SK-N-SH (cell line): ENCODE measurements at regions not wholly inside any gene's neighbourhood (a gene's known extent, or its start where the extent isn't known, plus 50 kb on each side); places are given as distances from the start of the nearest gene placed in this dataset.

ENCODE experiments used
- ELF1 ChIP-seq: IDR thresholded peaks from 2 replicates; pipeline ENCODE4 v1.4.0; 2012
- EZH2phosphoT487 ChIP-seq: fragments of 200-600 bp; sonication (generic); IDR thresholded peaks from 2 replicates; pipeline ENCODE4 v1.6.1; 2017; ENCODE audit warnings: low read depth, mixed run types, mild to moderate bottlenecking, antibody characterized with exemption, moderate library complexity, borderline replicate concordance
- MAX ChIP-seq: IDR thresholded peaks from 2 replicates; pipeline ENCODE4 v1.4.0; 2012; ENCODE audit warnings: low read depth
- NFIC ChIP-seq: IDR thresholded peaks from 2 replicates; pipeline ENCODE4 v1.4.0; 2012; ENCODE audit warnings: borderline replicate concordance
- NRF1 ChIP-seq: IDR thresholded peaks from 2 replicates; pipeline ENCODE4 v1.6.1; 2012; ENCODE audit warnings: low read depth, mild to moderate bottlenecking, low read length
- POLR2AphosphoS5 ChIP-seq: IDR thresholded peaks from 2 replicates; pipeline ENCODE4 v1.6.1; 2012; ENCODE audit warnings: low read depth, low read length
- RFX5 ChIP-seq: IDR thresholded peaks from 2 replicates; pipeline ENCODE4 v1.6.1; 2012; ENCODE audit warnings: mild to moderate bottlenecking, improper control_type of control experiment, low read length
- TCF12 ChIP-seq: IDR thresholded peaks from 2 replicates; pipeline ENCODE4 v1.4.0; 2012
- TEAD4 ChIP-seq: IDR thresholded peaks from 2 replicates; pipeline ENCODE4 v1.4.0; 2012; ENCODE audit warnings: mild to moderate bottlenecking, borderline replicate concordance; ENCODE audit not compliant: insufficient read depth
- USF2 ChIP-seq: fragments of 150-350 bp; IDR thresholded peaks from 2 replicates; pipeline ENCODE4 v1.6.1; 2017; ENCODE audit warnings: antibody characterized with exemption, low read length, low read depth, borderline replicate concordance
- ZBTB33 ChIP-seq: IDR thresholded peaks from 2 replicates; pipeline ENCODE4 v1.4.0; 2012; ENCODE audit warnings: low read depth, borderline replicate concordance
- TF ChIP-seq, protein P1 (sequence below): fragments of 200-600 bp; sonication (generic); IDR thresholded peaks from 2 replicates; pipeline ENCODE4 v1.6.1; 2017; ENCODE audit warnings: antibody characterized with exemption, mild to moderate bottlenecking, moderate library complexity

GRCh38 chr5:112018846-112019245 lies 261.9 kb upstream of the NREP start:
- TF ChIP-seq, protein P1, sequence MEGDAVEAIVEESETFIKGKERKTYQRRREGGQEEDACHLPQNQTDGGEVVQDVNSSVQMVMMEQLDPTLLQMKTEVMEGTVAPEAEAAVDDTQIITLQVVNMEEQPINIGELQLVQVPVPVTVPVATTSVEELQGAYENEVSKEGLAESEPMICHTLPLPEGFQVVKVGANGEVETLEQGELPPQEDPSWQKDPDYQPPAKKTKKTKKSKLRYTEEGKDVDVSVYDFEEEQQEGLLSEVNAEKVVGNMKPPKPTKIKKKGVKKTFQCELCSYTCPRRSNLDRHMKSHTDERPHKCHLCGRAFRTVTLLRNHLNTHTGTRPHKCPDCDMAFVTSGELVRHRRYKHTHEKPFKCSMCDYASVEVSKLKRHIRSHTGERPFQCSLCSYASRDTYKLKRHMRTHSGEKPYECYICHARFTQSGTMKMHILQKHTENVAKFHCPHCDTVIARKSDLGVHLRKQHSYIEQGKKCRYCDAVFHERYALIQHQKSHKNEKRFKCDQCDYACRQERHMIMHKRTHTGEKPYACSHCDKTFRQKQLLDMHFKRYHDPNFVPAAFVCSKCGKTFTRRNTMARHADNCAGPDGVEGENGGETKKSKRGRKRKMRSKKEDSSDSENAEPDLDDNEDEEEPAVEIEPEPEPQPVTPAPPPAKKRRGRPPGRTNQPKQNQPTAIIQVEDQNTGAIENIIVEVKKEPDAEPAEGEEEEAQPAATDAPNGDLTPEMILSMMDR = no peak
- TF ChIP-seq ZBTB33 (no peak), POLR2AphosphoS5 (no peak), USF2 (no peak), TEAD4 (no peak), EZH2phosphoT487 (no peak), RFX5 (no peak), MAX (no peak), ELF1 (no peak), NFIC (no peak), TCF12 (no peak), NRF1 (no peak)
